ENCODE measurements at regions not wholly inside any gene's neighbourhood (a gene's known extent, or its start where the extent isn't known, plus 50 kb on each side); places are given as distances from the start of the nearest gene placed in this dataset.

- TF ChIP-seq CTCF (IDR thresholded peaks at IDR 0.05 in 4 of 5, conservative IDR thresholded peaks at IDR 0.05 in 1 of 5), result no peak
- TF ChIP-seq POLR2A (IDR thresholded peaks at IDR 0.05), result no peak
Observed at GRCh38 chr4:33072298-33073089, 2352.3 kb downstream of the PCDH7 start.
